ENCODE measurements at regions not wholly inside any gene's neighbourhood (a gene's known extent, or its start where the extent isn't known, plus 50 kb on each side); places are given as distances from the start of the nearest gene placed in this dataset.

DNA sequence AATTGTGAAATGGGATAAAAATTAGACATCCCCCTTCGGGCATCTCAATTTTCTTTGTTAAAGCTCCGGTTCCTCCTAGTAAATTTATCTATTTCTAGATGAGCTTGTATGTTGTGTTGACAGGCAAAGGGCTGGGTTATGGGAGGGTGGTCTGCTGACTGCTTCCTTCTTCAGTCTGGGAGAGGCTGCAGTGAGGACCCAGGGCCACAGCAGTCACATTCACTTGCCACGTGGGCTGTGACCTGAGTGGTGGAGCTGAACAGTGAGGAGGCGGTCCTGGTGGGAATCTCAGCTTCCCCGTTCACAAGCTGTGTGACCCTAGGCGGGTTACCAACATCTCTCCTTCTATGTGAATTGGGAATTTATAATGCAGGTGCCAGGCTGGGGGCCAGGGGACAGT, 57.5 kb upstream of the RXRA start:
- TF ChIP-seq EP300 (IDR thresholded peaks at IDR 0.05) (no peak), POLR2A (IDR thresholded peaks at IDR 0.05) (no peak), POLR2AphosphoS5 (IDR thresholded peaks at IDR 0.05) (no peak)
- TF ChIP-seq, protein P1, sequence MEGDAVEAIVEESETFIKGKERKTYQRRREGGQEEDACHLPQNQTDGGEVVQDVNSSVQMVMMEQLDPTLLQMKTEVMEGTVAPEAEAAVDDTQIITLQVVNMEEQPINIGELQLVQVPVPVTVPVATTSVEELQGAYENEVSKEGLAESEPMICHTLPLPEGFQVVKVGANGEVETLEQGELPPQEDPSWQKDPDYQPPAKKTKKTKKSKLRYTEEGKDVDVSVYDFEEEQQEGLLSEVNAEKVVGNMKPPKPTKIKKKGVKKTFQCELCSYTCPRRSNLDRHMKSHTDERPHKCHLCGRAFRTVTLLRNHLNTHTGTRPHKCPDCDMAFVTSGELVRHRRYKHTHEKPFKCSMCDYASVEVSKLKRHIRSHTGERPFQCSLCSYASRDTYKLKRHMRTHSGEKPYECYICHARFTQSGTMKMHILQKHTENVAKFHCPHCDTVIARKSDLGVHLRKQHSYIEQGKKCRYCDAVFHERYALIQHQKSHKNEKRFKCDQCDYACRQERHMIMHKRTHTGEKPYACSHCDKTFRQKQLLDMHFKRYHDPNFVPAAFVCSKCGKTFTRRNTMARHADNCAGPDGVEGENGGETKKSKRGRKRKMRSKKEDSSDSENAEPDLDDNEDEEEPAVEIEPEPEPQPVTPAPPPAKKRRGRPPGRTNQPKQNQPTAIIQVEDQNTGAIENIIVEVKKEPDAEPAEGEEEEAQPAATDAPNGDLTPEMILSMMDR (IDR thresholded peaks at IDR 0.05) = no peak
